HS-5 (cell line): ENCODE measurements at regions not wholly inside any gene's neighbourhood (a gene's known extent, or its start where the extent isn't known, plus 50 kb on each side); places are given as distances from the start of the nearest gene placed in this dataset.
"Not testable (repeated sequence)": the region's sequence is repeated elsewhere in the genome, so short reads cannot be mapped to it uniquely, and the experiment has no call there.

Source experiments
- DNase-seq: peaks from one replicate; pipeline ENCODE4 v3.0.0-alpha.2; 2012; ENCODE audit warnings: low read depth

DNA sequence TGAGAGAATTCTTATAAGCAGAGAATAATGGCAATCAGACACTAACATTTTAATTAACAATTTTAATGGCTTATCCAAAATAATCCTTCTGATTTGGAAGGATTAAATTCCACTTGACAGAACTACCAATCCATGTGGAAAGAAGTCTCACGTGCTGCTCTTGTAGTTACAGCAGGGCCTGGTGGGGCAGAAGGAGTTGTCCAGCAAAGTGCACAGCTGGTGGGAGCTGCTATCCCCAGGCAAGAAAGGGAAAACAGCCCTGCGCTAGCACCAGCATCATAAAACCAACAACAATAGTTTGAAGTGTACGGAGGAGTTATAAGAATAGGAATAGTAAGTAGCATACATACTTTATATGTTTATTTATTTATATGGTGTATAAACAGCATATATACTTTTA lies 127.4 kb upstream of the TRIM2 start:
- no peak for DNase-seq

DNA sequence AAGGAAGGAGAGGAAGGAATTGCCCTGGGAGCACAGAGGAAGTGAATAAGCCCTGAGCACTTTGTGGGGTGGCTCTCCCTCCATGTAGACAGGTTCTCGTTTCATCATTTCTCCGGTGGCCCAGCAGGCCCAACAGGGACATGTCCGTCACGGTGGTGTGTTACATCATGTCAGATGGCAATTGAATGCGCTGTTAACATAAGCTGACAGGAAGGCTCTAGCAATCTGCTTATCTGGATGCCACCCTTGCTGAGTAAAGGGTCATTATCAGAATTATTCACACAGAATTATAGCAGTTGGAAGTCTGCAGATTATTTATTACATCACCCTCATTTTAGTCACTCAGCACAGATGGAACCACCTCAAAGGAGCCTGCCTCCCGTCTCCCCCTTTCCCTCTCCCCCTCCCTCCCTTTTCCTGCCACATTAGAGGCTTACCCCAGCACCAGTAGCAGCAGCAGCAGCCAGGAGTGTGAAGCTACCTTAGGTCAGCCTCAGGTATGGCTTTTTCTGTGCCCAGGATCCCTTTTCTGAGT lies 124.3 kb upstream of the TRIM2 start:
- DNase-seq = no peak

DNA sequence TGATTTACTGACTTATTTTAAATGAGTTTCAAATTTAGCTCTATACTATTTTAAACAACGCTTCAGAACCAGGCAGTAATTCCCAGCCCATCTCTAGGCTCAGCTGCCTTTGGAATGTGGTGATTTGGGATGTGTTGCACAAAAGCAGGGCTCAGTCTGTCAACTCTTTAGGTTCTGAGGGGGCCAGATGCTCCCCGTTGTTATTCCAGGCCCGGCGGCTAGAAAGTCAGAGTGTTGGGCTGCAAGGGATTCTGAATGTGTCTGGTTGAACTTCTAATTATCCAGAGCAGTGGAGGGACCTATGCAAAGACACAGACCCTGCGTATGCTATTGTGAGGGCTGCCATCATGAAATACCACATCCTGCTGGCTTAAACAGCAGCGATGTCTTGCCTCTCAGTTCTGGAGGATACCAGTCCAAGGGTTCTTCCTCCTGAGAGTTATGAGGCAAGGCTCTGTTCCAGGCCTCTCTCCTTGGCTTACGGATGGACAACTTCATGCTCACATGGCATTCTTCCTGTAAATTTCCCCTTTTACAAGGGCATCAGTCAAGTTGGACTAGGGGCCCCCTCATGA lies 123.2 kb upstream of the TRIM2 start:
- no peak for DNase-seq

DNA sequence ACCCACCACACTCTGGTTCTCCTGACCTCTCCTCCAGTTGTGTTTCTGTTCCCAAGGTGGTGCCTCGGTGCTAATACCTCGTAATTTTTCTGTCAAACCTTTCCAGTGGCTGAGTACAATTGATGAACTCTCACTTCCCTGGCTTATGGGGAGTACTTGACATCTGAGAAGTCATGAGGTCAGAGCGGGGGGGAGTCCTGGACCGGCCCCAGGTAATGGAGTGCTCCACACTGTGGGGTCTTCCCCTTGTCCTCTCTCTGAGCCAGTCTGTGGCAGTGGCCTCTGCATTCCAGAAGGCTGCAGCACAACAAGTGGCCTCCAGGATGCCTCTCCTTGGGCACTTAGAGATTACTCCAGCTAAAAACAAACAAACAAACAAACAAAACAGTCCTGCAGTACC lies 122.5 kb upstream of the TRIM2 start:
- DNase-seq = no peak

DNA sequence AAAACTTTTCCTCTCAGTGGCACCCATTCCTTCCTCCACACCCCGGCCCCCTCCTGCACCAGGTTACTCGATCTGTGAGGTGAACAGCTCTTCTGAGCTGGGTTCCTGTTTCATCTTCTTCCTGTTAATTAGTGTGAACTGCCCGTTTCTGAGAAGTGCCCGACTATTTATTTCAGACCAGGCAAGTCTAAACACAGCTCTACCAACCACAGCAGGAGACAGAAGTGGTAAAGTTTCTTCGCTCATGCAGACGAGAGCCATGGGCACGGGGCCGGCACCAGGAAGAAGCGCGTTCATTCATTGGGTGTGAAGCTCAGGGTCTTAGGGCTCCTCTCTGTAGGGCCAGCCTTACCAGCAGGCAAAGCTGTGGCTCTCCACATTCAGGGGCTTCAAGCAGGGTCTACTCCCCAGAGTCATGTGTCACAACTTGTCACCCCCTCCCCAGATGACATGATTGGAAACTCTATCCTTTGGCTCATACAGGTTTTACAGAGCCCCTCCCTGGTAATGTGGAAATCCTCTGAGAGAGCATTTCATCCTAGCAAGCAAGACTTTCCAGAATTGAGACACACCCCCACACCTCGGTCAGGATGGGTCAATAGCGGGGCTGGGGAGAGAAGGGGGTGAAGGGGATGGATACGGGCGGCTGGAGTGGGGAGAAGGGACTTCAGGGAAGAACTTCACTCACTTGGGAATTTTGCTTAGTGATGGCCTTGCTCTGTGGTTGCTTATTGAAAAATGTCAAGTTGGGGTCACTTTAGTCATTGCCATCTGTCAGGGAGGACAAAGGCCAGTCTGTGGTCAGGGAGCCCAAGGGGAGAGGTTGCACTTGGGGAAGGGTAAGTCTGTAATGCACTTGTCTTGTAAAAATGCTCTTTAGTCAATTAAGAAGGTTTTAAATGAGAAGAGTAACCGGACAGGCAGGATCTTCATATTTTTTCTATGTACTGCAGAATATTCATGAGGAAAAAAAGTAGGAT lies 121.6 kb upstream of the TRIM2 start:
- DNase-seq = no peak

DNA sequence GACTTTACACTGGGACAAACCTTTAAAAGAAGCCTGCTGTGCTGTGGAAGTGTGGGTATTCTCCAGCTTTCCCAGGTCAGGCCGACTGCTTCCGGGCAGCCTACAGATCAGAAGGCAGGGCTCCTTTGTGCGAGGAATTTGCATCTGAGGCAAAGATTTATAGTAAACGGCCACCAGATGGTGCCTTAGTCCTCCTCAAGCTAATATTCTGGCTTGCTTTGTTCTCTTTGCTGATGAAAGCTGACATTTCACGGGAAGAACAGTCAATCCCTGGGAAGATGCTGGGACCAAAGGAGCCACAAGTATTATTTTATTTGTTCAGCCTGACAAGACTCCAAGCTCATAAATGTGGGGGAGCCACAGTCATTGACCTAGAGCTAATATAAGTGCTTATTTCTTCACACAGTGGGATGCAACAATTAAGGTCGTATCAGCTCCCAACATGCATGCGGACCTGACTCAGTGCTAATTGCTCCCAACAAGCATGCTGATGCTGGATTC lies 120.7 kb upstream of the TRIM2 start:
- DNase-seq = peak; percentile 43

DNA sequence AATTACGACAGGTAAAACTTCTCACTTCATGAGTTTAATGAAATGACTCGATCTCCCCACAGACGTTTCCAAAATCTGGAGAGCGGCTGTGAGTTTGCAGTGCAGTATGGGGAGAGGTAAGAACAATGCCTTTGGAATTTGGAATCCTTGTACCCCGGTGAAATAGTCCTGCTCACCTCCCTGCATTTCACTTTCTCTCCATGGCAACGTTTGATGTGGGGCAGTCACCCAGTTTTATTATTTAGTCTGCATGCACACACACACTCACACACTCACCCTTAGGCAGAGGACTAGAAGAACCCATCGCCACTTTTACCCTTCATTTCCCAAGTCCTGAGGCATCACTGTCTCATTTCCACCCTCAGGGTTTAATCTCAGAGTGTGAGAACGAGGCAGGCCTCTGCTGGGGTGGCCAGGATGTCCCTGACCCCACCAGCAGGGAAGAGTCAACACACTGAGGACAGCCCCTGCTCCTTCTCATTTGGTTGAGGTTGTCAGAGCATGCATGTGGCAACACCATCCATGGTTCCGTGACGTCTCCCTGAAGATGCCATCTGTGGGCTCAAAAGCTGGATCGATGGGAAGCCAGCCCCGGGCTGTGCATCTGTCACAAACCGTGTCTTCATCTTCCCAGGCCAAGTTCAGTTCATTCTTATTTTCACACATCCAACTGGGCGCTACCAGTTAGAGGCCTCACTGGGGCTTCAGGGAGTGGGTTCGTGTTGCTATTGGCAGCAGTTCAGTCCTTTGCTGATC lies 119.8 kb upstream of the TRIM2 start:
- no peak for DNase-seq

DNA sequence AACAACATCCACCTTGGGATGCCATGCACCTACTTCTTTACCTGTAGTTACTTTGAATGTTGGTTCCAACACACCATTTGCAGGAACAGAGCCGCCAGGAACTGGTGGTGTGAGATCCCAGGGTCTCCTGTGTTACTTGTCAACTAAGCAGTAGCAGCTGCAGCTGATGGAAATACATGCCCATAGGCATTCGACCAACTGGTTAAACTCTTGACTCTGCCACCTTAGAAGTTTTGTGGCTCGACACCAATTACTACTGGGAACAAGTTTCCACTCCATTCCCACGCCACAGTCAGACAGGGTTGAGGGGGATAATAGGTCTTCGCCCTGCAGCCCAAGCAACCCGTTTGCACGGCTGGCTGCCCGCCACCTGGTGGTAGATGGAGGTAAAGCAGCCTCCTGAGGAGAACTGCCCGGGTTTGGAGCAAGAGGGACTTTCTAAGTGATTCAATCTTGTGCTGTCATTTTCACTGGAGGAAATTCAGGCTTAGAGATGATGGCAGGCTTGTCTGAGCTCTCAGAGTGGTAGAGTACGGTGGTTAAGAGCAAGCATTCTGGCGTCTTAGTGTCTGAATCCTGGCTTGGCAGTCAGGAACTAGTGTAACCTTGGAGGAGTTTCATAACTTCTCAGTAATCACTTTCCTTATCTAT lies 119.1 kb upstream of the TRIM2 start:
- peak; percentile 39 for DNase-seq

DNA sequence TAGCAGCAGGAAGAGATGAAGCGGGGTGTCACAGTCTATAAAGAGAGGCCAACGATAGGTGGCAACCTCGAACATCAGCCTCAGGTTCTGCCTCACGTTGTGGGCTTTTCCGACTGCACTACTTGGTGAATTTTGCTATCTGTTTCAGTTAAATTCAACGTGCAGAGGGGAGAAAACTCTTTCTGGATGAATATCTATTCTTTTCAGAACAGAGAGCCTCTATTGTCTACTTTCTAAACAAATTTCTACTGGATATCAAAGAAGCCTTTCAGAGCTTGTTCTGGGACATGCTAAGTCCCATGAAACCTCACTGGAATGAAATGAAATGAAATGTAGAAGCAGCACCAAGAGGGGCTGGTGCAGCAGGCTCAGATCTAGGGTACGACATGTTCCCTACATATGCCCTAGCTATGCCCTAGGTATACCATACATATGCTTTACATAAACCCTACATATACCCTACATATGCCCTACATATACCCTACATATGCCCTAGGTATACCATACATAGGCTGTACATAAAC lies 116.5 kb upstream of the TRIM2 start:
- no peak for DNase-seq

DNA sequence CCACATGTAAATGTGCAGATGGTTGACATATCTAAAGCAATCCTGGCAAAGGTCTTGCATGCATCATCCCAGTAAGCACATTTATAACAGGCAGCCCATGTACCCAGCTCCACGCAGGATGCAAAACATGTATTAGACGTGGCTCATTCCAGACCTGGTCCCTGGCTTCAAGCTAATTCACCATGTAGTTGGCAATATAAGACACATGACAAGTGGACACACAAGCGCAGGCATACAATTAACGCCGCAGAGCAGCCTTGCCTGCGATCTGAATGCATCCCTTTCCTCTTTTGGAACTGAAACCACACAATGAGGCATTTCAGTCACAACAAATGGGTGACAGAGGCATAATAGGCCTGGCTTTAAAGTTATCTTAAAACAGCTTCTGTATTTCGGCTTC lies 114.5 kb upstream of the TRIM2 start:
- DNase-seq = no peak

DNA sequence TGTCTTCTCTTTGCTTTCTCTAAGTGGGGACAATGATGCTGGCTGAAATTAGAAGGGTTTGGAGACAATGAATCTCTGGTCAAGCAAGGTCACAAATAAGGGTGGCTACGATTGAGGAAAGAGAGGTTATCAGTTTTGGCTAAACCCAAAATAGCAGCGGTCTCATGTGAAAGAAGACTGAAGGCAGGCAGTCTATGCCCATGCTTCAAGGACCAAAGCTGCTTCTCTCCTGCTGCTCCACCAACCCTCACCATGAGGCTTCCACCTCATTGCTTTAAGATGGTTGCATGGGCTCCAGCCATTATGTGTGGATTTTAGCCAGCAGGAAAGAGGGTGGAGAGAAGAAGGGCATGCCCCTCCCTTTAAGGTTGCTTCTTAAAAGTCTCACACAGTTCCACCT lies 114.1 kb upstream of the TRIM2 start:
- DNase-seq = no peak

DNA sequence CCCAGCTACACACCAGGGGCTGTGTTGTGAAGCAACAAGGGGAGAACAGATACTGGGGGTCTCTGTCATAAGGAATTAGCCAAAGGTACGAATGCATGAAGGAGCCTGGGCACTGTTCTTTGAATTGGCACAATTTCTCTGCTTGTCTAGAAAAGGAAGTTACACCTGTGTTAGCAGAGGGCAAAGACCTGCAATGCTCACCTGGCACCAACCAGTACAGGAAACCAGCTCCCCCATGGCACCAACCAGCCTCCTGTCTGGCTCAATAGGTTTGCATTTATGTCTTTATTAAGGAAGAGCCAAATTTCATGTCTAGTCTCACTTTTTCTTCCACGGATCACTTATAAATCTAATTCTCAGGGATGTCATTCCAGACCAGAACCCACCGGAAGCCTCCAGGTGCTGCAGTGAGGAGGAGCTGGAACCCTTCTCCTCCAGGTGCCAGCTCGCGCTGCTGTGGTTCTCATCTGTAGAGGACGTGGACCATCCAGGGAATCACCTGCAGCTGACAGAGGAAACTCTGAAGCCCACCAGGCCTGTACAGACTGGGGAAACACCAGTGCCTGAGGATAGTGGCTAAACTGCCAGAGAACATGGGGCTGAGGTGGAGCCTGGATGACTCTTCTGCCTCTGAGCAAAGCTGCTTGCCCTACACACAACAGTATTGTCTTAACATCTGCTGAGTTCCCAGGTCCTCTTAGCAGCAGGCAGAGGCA lies 113.4 kb upstream of the TRIM2 start:
- no peak for DNase-seq

DNA sequence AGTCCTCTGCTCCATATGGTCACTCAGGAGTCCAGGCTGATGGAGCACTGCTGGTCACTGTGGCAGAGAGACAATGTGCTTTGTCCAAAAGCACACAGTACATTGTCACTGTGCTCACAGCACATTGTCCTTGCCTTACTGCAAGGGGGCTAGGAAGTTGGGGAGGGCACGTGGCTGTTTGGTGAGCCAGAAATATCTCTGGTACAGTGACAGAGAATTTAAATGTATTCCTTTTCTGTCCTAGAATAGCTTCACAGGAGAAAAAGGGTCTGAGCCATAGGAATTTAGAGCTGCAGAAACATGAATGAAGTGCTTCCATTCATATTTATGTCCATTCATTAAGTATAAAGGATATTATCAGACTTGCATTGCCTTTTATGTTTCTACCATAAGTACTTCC lies 110.8 kb upstream of the TRIM2 start:
- no peak for DNase-seq

DNA sequence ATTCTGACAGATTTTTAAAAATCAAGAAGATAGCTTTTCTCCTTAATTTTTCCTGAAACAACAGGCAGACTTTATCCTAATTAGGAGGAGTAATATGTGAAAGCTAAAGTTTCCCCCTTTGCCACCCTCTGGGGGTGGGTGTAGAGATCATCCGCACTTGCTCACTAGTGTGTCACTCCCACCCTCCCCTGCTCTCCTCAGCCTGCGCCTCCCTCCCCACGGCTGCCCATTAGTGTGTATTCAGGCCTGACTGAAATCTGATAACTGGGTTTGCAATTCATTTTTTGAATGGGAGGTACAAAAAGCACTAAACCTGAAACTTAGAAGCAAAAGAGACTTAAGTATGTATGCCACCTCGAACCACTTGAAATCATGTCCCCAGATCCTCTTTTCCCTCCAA lies 110.4 kb upstream of the TRIM2 start:
- DNase-seq = no peak

DNA sequence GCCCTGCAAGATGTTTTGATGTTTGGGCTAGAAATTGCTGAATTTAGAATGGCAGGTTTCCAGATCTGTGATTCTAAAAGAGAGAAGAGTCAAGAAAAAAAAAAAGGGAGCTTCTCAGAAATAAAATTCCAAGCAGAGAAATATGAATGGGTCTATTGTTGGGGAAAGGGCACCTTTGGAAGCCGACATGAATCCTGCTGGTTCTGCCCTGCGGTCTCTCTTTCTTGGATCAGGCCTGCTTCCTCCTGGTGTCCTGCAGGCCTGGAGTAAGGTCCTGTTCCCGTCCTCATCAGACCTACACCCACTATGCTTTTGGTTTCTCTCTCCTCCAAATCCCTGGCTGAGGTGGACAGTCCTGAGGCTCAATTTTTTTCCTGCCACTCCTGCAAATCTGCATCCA lies 109.8 kb upstream of the TRIM2 start:
- DNase-seq = no peak

DNA sequence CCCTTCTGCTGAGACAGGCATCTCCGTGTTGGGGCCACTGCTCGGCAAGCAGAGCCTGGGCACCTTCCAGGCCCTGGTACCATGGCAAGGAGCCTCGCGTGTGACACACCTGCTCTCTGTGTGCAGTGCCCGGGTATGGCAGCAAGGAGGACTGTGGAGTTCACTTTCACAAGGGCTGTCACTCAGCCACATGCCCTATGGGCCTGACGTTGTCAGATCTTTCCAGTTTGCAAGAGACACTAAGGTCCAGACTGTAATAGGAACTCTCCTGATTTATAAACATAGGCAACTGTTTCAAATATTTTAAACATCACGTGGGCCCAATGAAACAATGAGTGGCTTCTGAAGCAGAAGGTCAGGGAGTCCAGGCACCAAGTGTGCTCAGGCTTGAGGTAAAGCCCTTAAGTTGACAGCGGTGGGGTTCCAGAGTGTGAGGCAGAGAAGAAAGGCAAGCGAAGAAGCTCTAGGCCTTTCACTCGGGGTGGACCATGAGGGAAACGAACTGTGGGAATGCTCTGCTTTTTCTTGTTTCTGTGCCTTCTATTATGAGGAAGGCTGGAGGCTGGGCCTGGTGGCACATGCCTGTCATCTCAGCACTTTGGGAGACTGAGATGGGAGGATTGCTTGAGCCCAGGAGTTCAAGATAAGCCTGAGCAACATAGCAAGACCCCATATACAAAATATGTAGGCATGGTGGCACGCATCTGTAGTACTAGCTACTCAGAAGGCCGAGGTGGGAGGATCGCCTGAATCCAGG lies 108.6 kb upstream of the TRIM2 start:
- no peak for DNase-seq

DNA sequence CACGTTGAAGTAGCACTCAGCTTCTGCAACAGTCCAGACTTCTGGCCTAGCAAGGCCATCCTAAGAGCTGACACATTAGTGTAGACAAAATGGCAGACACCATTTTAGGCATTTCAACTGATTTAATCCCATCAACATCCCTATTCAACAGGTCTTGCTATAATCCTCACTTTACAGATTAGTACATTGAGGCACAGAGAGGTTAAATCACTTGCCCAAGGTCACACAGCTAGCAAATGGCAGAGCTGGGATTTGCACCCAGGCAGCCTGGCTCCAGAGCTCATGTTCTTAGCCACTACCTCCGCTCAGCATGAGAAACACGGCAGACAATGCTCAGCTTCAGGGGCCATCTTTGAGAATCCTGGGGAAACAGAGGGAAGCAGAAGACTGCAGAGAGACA lies 107.9 kb upstream of the TRIM2 start:
- no peak for DNase-seq

DNA sequence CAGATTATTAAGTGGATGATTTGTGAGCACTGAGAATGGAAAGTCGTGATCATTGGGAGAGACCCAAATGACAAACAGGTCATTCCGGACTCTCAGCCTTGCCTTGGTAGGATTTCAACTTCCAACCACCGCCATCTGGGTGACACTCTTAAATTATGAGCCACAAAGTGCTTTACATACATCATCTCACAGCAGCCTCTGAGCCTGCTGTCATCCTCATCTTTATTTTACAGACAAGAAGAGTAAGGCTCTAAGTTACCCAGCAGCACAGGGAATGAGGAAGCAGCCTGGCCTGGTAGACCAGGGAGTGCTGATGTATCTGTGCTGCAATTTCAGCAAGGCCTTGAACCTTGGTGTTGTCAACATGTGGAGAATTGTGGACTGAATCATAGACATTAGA lies 105.8 kb upstream of the TRIM2 start:
- DNase-seq = no peak

DNA sequence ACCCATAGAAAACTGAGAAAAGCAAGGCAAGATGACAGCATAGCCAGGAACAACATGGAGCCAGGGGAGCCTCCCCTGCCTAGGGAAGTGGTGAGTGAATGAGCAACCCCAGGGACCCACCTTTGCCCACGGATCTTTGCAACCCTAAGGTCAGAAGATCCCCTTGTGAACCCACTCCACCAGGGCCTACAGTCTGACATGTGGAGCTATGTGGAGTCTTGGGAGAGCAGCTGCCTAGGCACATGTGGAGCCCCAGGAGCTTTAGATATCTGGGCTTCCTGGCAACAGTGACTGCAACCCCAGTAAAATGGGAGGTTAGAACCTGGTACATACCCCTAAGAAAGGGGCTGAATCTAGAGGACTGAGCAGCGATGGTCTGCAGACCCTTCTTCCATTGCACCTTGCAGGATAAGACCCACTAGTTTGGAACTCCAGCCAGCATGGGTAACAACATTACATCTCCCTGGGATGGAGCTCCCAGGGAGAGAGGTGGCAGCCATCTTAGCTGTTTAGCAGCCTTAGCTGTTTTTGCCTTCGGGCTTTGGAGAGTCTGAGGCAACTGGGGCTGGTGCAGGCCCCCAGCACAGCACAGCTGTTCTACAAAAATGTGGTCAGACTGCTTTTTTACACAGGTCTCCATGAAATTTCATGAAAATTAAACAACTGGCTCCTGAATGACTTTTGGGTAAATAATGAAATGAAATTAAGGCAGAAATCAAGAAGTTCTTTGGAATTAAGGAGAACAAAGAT lies 104.7 kb upstream of the TRIM2 start:
- DNase-seq = no peak

DNA sequence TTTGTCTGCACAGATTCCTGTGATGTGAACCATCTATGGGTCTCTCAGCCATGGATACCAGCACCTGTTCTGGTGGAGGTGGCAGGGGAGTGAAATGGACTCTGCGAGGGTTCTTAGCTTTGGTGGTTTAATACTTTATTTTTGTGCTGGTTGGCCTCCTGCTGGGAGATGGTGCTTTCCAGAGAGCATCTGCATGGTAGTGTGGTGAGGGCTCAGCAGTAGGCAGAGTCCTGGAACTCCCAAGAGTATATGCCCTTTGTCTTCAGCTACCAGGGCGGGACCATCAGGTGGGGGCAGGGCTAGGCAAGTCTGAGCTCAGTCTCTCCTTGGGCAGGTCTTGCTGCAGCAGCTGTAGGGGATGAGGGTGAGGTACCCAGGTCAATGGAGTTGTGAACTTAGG lies 97.5 kb upstream of the TRIM2 start:
- not testable (repeated sequence) for DNase-seq
